ENCODE measurements at regions not wholly inside any gene's neighbourhood (a gene's known extent, or its start where the extent isn't known, plus 50 kb on each side); places are given as distances from the start of the nearest gene placed in this dataset.

GRCh38 chr2:203798296-203799087, 69.1 kb upstream of the CTLA4 start:
- Mint-ChIP-seq H3K4me1 (ENCODE audit: unreplicated experiment) (no peaks in the 10 kb centered on the region), H3K36me3 (no peaks in the 10 kb centered on the region), H3K4me3 (no peak overlapping the region), H3K27ac (no peak overlapping the region), H3K27me3 (no peaks in the 10 kb centered on the region), H3K9me3 (no peaks in the 10 kb centered on the region)
- DNase-seq (ENCODE audit: extremely low spot score, unreplicated experiment), result no peak
- no peak for TF ChIP-seq CTCF (conservative IDR thresholded peaks at IDR 0.05)

- Mint-ChIP-seq H3K27ac (no peak overlapping the region), H3K4me1 (ENCODE audit: unreplicated experiment) (no peaks in the 10 kb centered on the region), H3K4me3 (no peak overlapping the region), H3K9me3 (peaks cover 5% of the 10 kb centered on the region), H3K36me3 (no peaks in the 10 kb centered on the region), H3K27me3 (no peaks in the 10 kb centered on the region)
- TF ChIP-seq CTCF (conservative IDR thresholded peaks at IDR 0.05), result no peak
- DNase-seq (ENCODE audit: extremely low spot score, unreplicated experiment), result no peak
Measured at GRCh38 chr2:203799908-203800307, 67.7 kb upstream of the CTLA4 start.

- Mint-ChIP-seq H3K27me3 (no peaks in the 10 kb centered on the region), H3K9me3 (peaks cover 5% of the 10 kb centered on the region), H3K4me1 (ENCODE audit: unreplicated experiment) (no peaks in the 10 kb centered on the region), H3K27ac (no peak overlapping the region), H3K36me3 (peaks cover 3% of the 10 kb centered on the region), H3K4me3 (no peak overlapping the region)
- no peak for DNase-seq (ENCODE audit: extremely low spot score, unreplicated experiment)
- no peak for TF ChIP-seq CTCF (conservative IDR thresholded peaks at IDR 0.05)
Measured at GRCh38 chr2:203800783-203801182, 66.8 kb upstream of the CTLA4 start.

DNA sequence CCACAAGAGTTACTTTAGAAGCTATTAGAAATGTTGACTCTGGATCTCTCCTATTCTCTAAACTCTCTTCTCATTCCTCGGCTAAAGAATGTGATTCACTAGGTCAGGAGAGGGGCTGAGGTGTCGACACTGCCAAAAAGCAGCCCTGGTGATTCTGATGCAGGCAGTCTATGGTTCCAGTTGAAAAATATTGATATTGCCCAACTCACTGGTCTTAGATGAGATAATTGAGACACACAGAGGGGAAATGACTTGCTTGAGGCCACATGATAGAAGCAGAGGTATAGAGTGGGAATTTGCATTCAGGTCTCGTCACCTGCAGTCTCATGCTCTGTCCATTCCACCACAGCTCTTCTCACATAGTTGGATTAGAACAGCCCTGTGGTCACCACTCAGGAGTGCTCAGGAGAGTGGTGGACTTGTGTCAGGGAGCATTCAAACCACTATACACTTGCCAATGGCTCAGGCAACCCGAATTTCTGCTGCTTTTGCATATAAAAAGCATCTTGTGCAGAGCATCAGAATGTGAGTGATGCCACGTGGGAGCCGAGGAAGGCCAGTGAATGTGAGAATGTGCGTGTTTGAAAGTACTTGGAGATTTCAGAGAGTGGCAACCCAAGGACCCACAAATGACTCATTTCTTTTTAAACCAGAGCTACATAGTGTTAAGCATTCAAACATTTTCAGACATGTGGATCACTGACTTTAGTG, 65.1 kb upstream of the CTLA4 start:
- Mint-ChIP-seq H3K4me3 (no peak overlapping the region), H3K27me3 (no peaks in the 10 kb centered on the region), H3K27ac (no peak overlapping the region), H3K36me3 (peaks cover 3% of the 10 kb centered on the region), H3K4me1 (ENCODE audit: unreplicated experiment) (no peaks in the 10 kb centered on the region), H3K9me3 (peaks cover 5% of the 10 kb centered on the region)
- DNase-seq (ENCODE audit: extremely low spot score, unreplicated experiment), result no peak
- no peak for TF ChIP-seq CTCF (conservative IDR thresholded peaks at IDR 0.05)

- H3K36me3 Mint-ChIP-seq, result peaks cover 3% of the 10 kb centered on the region
- H3K9me3 Mint-ChIP-seq, result peaks cover 5% of the 10 kb centered on the region
- peaks cover 4% of the 10 kb centered on the region for H3K4me1 Mint-ChIP-seq (ENCODE audit: unreplicated experiment)
- DNase-seq (ENCODE audit: extremely low spot score, unreplicated experiment), result no peak
- H3K4me3 Mint-ChIP-seq, result no peak overlapping the region
- H3K27me3 Mint-ChIP-seq, result no peaks in the 10 kb centered on the region
- no peak overlapping the region for H3K27ac Mint-ChIP-seq
- TF ChIP-seq CTCF (conservative IDR thresholded peaks at IDR 0.05), result no peak
Measured at GRCh38 chr2:203803053-203803429, 64.5 kb upstream of the CTLA4 start.
